ENCODE measurements at regions not wholly inside any gene's neighbourhood (a gene's known extent, or its start where the extent isn't known, plus 50 kb on each side); places are given as distances from the start of the nearest gene placed in this dataset.

- 0% methylated on average over 1 of the region's 1 CpG for WGBS (ENCODE audit: low lambda C conversion rate)
- no peaks in the 10 kb centered on the region for H3K9me2 ChIP-seq
- no peaks in the 10 kb centered on the region for H3F3A ChIP-seq (replicated peaks; ENCODE audit: insufficient read depth)
- no peaks in the 10 kb centered on the region for H3K4me1 ChIP-seq (ENCODE audit: control insufficient read depth in 1 of 2, insufficient read depth in 2 of 2, low read depth in 1 of 2, low read length in 1 of 2)
- H3K4me2 ChIP-seq: no peak overlapping the region
- ChIA-PET POLR2A (no interaction called here), CTCF (no interaction called here)
- H3K36me3 ChIP-seq (replicated peaks in 1 of 2; ENCODE audit: control insufficient read depth in 1 of 2, insufficient read depth in 2 of 2, low read length in 1 of 2): no peaks in the 10 kb centered on the region
- no peaks in the 10 kb centered on the region for H3K9me3 ChIP-seq
- H3K27ac ChIP-seq (ENCODE audit: low read depth in 2 of 2, low read length in 1 of 2): no peak overlapping the region
- H3K9ac ChIP-seq: no peak overlapping the region
- no peak for TF ChIP-seq NRF1 (IDR thresholded peaks at IDR 0.05; ENCODE audit: low read depth, low read length)
- no peak for TF ChIP-seq RAD21 (IDR thresholded peaks at IDR 0.05; ENCODE audit: low read length)
- no peak for TF ChIP-seq RXRA (IDR thresholded peaks at IDR 0.05; ENCODE audit: borderline replicate concordance, low read depth)
- TF ChIP-seq TAF1 (IDR thresholded peaks at IDR 0.05; ENCODE audit: borderline replicate concordance, low read depth, low read length): no peak
- no peak for TF ChIP-seq JUND (IDR thresholded peaks at IDR 0.05)
- TF ChIP-seq RCOR1 (IDR thresholded peaks at IDR 0.05; ENCODE audit: low read length): no peak
- no peak for TF ChIP-seq GATA2 (CRISPR knock-in tag; IDR thresholded peaks at IDR 0.05)
- no peak for TF ChIP-seq ELF1 (IDR thresholded peaks at IDR 0.05)
- no peak for TF ChIP-seq USF2 (IDR thresholded peaks at IDR 0.05; ENCODE audit: borderline replicate concordance, low read depth, low read length)
- TF ChIP-seq POLR2AphosphoS5 (IDR thresholded peaks at IDR 0.05; ENCODE audit: low read depth, low read length): no peak
- TF ChIP-seq CHD2 (IDR thresholded peaks at IDR 0.05; ENCODE audit: low read length, partially characterized antibody): no peak
- no peak for TF ChIP-seq EZH2phosphoT487 (IDR thresholded peaks at IDR 0.05; ENCODE audit: borderline replicate concordance, low read depth)
- TF ChIP-seq GABPA (IDR thresholded peaks at IDR 0.05; ENCODE audit: low read depth): no peak
- TF ChIP-seq SMC3 (IDR thresholded peaks at IDR 0.05; ENCODE audit: low read depth, low read length): no peak
- no peak for TF ChIP-seq RFX5 (IDR thresholded peaks at IDR 0.05; ENCODE audit: low read length)
- no peak for TF ChIP-seq MEF2A (IDR thresholded peaks at IDR 0.05; ENCODE audit: borderline replicate concordance, low read depth)
- TF ChIP-seq TEAD4 (IDR thresholded peaks at IDR 0.05; ENCODE audit: borderline replicate concordance, insufficient read depth): no peak
- TF ChIP-seq EP300 (IDR thresholded peaks at IDR 0.05; ENCODE audit: borderline replicate concordance in 1 of 2, low read depth in 1 of 2, low read length in 1 of 2): no peak
- no peak for DNase-seq
- no peaks in the 10 kb centered on the region for H3K27me3 ChIP-seq (ENCODE audit: insufficient read depth)
- H3K4me3 ChIP-seq (ENCODE audit: low read depth in 2 of 2, low read length in 1 of 2): no peak overlapping the region
- no peaks in the 10 kb centered on the region for H4K20me1 ChIP-seq (ENCODE audit: insufficient read depth)
- H3K79me2 ChIP-seq (ENCODE audit: insufficient read depth): no peaks in the 10 kb centered on the region
- no peak overlapping the region for H2AFZ ChIP-seq (ENCODE audit: low read depth)
Observed at GRCh38 chr2:153354377-153354776, 124.2 kb downstream of the RPRM start.

- Histone ChIP-seq H3K79me2 (ENCODE audit: insufficient read depth) (no peaks in the 10 kb centered on the region), H3K4me2 (no peak overlapping the region), H3K36me3 (replicated peaks in 1 of 2; ENCODE audit: control insufficient read depth in 1 of 2, insufficient read depth in 2 of 2, low read length in 1 of 2) (no peaks in the 10 kb centered on the region), H3F3A (replicated peaks; ENCODE audit: insufficient read depth) (no peaks in the 10 kb centered on the region), H3K9me2 (no peaks in the 10 kb centered on the region), H4K20me1 (ENCODE audit: insufficient read depth) (no peaks in the 10 kb centered on the region), H3K9ac (no peak overlapping the region), H2AFZ (ENCODE audit: low read depth) (no peak overlapping the region), H3K4me1 (ENCODE audit: control insufficient read depth in 1 of 2, insufficient read depth in 2 of 2, low read depth in 1 of 2, low read length in 1 of 2) (no peaks in the 10 kb centered on the region), H3K4me3 (ENCODE audit: low read depth in 2 of 2, low read length in 1 of 2) (no peak overlapping the region), H3K27ac (ENCODE audit: low read depth in 2 of 2, low read length in 1 of 2) (no peak overlapping the region), H3K9me3 (no peaks in the 10 kb centered on the region), H3K27me3 (ENCODE audit: insufficient read depth) (no peaks in the 10 kb centered on the region)
- no peak for TF ChIP-seq SIN3A (IDR thresholded peaks at IDR 0.05; ENCODE audit: borderline replicate concordance, low read depth, low read length)
- no peak for TF ChIP-seq YY1 (IDR thresholded peaks at IDR 0.05; ENCODE audit: low read depth)
- TF ChIP-seq RXRA (IDR thresholded peaks at IDR 0.05; ENCODE audit: borderline replicate concordance, low read depth): no peak
- TF ChIP-seq MEF2A (IDR thresholded peaks at IDR 0.05; ENCODE audit: borderline replicate concordance, low read depth): no peak
- TF ChIP-seq ELF1 (IDR thresholded peaks at IDR 0.05): no peak
- TF ChIP-seq NRF1 (IDR thresholded peaks at IDR 0.05; ENCODE audit: low read depth, low read length): no peak
- no peak for TF ChIP-seq TAF1 (IDR thresholded peaks at IDR 0.05; ENCODE audit: borderline replicate concordance, low read depth, low read length)
- TF ChIP-seq RAD21 (IDR thresholded peaks at IDR 0.05; ENCODE audit: low read length): no peak
- no peak for TF ChIP-seq PBX3 (IDR thresholded peaks at IDR 0.05)
- TF ChIP-seq GABPA (IDR thresholded peaks at IDR 0.05; ENCODE audit: low read depth): no peak
- no peak for TF ChIP-seq EZH2phosphoT487 (IDR thresholded peaks at IDR 0.05; ENCODE audit: borderline replicate concordance, low read depth)
- no peak for TF ChIP-seq CTCF (IDR thresholded peaks at IDR 0.05)
- TF ChIP-seq SMC3 (IDR thresholded peaks at IDR 0.05; ENCODE audit: low read depth, low read length): no peak
- no peak for TF ChIP-seq POLR2AphosphoS5 (IDR thresholded peaks at IDR 0.05; ENCODE audit: low read depth, low read length)
- no peak for TF ChIP-seq FOXM1 (IDR thresholded peaks at IDR 0.05; ENCODE audit: low read depth)
- TF ChIP-seq USF2 (IDR thresholded peaks at IDR 0.05; ENCODE audit: borderline replicate concordance, low read depth, low read length): no peak
- TF ChIP-seq RCOR1 (IDR thresholded peaks at IDR 0.05; ENCODE audit: low read length): no peak
- no peak for TF ChIP-seq CHD2 (IDR thresholded peaks at IDR 0.05; ENCODE audit: low read length, partially characterized antibody)
- no peak for TF ChIP-seq TCF12 (IDR thresholded peaks at IDR 0.05)
- CTCF ChIA-PET: no interaction called here
- 9% methylated on average over 4 of the region's 4 CpGs for WGBS (ENCODE audit: low lambda C conversion rate)
- no peak for DNase-seq
- POLR2A ChIA-PET: no interaction called here
Observed at GRCh38 chr2:153349603-153350002, 129.0 kb downstream of the RPRM start.
